ENCODE measurements at regions not wholly inside any gene's neighbourhood (a gene's known extent, or its start where the extent isn't known, plus 50 kb on each side); places are given as distances from the start of the nearest gene placed in this dataset.

GRCh38 chr17:70235252-70235651, 65.9 kb downstream of the KCNJ2 start:
- TF ChIP-seq TAF1 (IDR thresholded peaks at IDR 0.05; ENCODE audit: low read depth, low read length) (no peak), POLR2AphosphoS5 (IDR thresholded peaks at IDR 0.05; ENCODE audit: low read depth, low read length) (no peak), POLR2A (IDR thresholded peaks at IDR 0.05; ENCODE audit: low read depth, low read length) (no peak), SPI1 (IDR thresholded peaks at IDR 0.05; ENCODE audit: low read depth, low read length) (no peak), PAX5 (IDR thresholded peaks at IDR 0.05; ENCODE audit: insufficient read depth, low read length, severe bottlenecking) (no peak), POU2F2 (IDR thresholded peaks at IDR 0.05; ENCODE audit: low read depth, low read length) (no peak)
